Smooth muscle cell (in vitro differentiated cells): ENCODE measurements at regions not wholly inside any gene's neighbourhood (a gene's known extent, or its start where the extent isn't known, plus 50 kb on each side); places are given as distances from the start of the nearest gene placed in this dataset.

ENCODE experiments used
- DNase-seq: peaks from one replicate; lab custom pipeline; 2025; ENCODE audit not compliant: unreplicated experiment; lab: John Stamatoyannopoulos, UW
- H2AFZ ChIP-seq: fragments of 200-600 bp; sonication (generic); 2 replicates; pipeline ENCODE4 v1.6.0; 2016; ENCODE audit warnings: antibody characterized with exemption, low read depth, mild to moderate bottlenecking
- H3F3A ChIP-seq: fragments of 200-600 bp; sonication (generic); 2 replicates; pipeline ENCODE4 v1.6.0; 2017; ENCODE audit warnings: antibody characterized with exemption, low read depth
- H3K27ac ChIP-seq: fragments of 200-600 bp; sonication (generic); 2 replicates; pipeline ENCODE4 v1.5.1; 2016; ENCODE audit warnings: low read depth, mild to moderate bottlenecking
- H3K27me3 ChIP-seq: fragments of 200-600 bp; sonication (generic); 2 replicates; pipeline ENCODE4 v1.6.1; 2016; ENCODE audit warnings: low read depth, mild to moderate bottlenecking
- H3K36me3 ChIP-seq: fragments of 200-600 bp; sonication (generic); 2 replicates; pipeline ENCODE4 v1.5.1; 2016; ENCODE audit warnings: low read depth
- H3K4me1 ChIP-seq: fragments of 200-600 bp; sonication (generic); 2 replicates; pipeline ENCODE4 v1.5.1; 2016; ENCODE audit warnings: low read depth
- H3K4me2 ChIP-seq: fragments of 200-600 bp; sonication (generic); 2 replicates; pipeline ENCODE4 v1.6.0; 2016; ENCODE audit warnings: mild to moderate bottlenecking
- H3K4me3 ChIP-seq: fragments of 200-600 bp; sonication (generic); 2 replicates; pipeline ENCODE4 v1.5.1; 2016; ENCODE audit warnings: mild to moderate bottlenecking
- H3K79me2 ChIP-seq: fragments of 200-600 bp; sonication (generic); 2 replicates; pipeline ENCODE4 v1.6.0; 2016; ENCODE audit warnings: low read depth, mild to moderate bottlenecking
- H3K9ac ChIP-seq: fragments of 200-600 bp; sonication (generic); 2 replicates; pipeline ENCODE4 v1.6.0; 2016; ENCODE audit warnings: low read depth
- H3K9me3 ChIP-seq: fragments of 200-600 bp; sonication (generic); replicated peaks from 2 replicates; pipeline ENCODE4 v1.5.1; 2016; ENCODE audit warnings: low read depth
- H4K20me1 ChIP-seq: fragments of 200-600 bp; sonication (generic); 2 replicates; pipeline ENCODE4 v1.6.0; 2016; ENCODE audit warnings: low read depth
- WGBS: methylation state at CpG from one replicate; pipeline ENCODE4 v1.1.7; 2016; ENCODE audit warnings: low lambda C conversion rate; 5-methylcytosine and 5-hydroxymethylcytosine counted together
- TF ChIP-seq, protein P1 (sequence below): fragments of 200-600 bp; sonication (generic); IDR thresholded peaks from 2 replicates; pipeline ENCODE4 v1.5.1; 2017; ENCODE audit warnings: borderline replicate concordance, mild to moderate bottlenecking, antibody characterized with exemption; ENCODE audit not compliant: insufficient read depth, poor library complexity, severe bottlenecking

DNA sequence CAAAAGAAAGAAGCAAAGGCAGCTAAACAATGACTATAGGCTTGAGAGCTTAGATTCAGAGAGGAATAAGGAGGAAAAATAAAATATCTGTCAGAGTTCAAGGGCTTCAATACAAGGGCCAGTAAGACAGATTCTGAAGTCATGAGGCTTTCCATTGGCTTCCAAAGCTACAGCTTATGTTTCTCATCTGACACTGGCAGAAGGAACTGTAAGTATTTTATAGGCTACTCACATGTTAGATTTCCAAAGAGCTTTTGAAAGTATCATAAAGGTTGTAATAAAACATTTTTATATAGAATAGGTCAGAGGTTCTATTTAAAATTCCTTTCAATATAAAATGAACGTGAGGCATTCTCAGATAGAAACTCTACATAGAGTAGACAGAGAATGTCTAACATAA lies 746.6 kb upstream of the NXPH2 start:
- Histone ChIP-seq H3K27ac (no peak overlapping the region), H3K4me1 (peaks cover 15% of the 10 kb centered on the region), H3K4me3 (no peak overlapping the region), H3F3A (no peaks in the 10 kb centered on the region), H2AFZ (no peak overlapping the region), H3K9me3 (no peaks in the 10 kb centered on the region), H3K79me2 (no peaks in the 10 kb centered on the region), H3K9ac (no peak overlapping the region), H3K4me2 (no peak overlapping the region), H4K20me1 (no peaks in the 10 kb centered on the region), H3K27me3 (no peaks in the 10 kb centered on the region), H3K36me3 (no peaks in the 10 kb centered on the region)
- 96% methylated on average over 1 of the region's 1 CpG for WGBS
- DNase-seq: no peak
- TF ChIP-seq, protein P1, sequence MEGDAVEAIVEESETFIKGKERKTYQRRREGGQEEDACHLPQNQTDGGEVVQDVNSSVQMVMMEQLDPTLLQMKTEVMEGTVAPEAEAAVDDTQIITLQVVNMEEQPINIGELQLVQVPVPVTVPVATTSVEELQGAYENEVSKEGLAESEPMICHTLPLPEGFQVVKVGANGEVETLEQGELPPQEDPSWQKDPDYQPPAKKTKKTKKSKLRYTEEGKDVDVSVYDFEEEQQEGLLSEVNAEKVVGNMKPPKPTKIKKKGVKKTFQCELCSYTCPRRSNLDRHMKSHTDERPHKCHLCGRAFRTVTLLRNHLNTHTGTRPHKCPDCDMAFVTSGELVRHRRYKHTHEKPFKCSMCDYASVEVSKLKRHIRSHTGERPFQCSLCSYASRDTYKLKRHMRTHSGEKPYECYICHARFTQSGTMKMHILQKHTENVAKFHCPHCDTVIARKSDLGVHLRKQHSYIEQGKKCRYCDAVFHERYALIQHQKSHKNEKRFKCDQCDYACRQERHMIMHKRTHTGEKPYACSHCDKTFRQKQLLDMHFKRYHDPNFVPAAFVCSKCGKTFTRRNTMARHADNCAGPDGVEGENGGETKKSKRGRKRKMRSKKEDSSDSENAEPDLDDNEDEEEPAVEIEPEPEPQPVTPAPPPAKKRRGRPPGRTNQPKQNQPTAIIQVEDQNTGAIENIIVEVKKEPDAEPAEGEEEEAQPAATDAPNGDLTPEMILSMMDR: no peak

DNA sequence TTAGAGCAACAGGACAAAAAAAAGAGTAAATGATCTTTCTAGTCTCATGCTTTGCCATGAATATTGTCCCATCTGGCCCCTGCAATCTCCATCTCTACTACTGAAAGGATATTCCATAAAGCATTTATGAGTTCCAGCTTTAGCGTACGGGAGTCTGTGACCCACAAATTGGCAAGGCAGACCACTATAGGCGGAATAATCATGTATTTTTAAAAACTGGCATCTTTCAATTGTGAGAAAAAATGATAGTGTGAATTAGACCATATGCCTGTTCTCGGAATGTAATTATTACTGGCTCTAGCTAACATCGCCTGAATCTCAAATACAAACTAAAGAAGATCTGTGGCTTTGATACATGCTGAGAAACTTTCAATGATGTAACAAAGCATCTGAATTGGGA lies 738.1 kb upstream of the NXPH2 start:
- no peaks in the 10 kb centered on the region for H3K9me3 ChIP-seq
- WGBS: 96% methylated on average over 5 of the region's 5 CpGs
- H3K4me1 ChIP-seq: no peaks in the 10 kb centered on the region
- no peaks in the 10 kb centered on the region for H4K20me1 ChIP-seq
- TF ChIP-seq, protein P1: no peak
- no peaks in the 10 kb centered on the region for H3K27me3 ChIP-seq
- no peaks in the 10 kb centered on the region for H3K79me2 ChIP-seq
- H2AFZ ChIP-seq: no peak overlapping the region
- no peaks in the 10 kb centered on the region for H3F3A ChIP-seq
- no peak for DNase-seq
- no peak overlapping the region for H3K9ac ChIP-seq
- H3K36me3 ChIP-seq: no peaks in the 10 kb centered on the region
- no peak overlapping the region for H3K4me2 ChIP-seq
- H3K4me3 ChIP-seq: no peak overlapping the region
- H3K27ac ChIP-seq: no peak overlapping the region

DNA sequence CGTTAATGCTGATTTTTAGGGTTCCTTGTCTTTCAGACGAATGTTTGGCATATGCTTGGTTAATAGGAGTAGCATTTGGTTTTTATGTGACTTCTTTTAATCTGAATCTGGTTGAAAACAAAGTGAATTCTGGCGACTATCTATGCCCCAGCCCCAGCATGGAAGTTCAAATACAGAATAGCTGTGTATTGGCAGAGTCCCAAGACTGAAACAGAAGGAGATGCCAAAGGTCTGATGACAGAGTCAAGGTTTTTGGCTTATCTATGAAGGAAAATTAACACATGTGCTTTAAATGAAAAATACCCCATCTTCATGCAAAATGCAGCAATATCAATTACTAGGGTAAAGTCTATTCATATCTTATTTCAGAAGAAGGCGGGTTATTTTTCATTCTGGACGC lies 734.8 kb upstream of the NXPH2 start:
- Histone ChIP-seq H3K27me3 (no peaks in the 10 kb centered on the region), H3K27ac (no peak overlapping the region), H3K4me2 (no peak overlapping the region), H2AFZ (no peak overlapping the region), H3F3A (no peaks in the 10 kb centered on the region), H3K79me2 (no peaks in the 10 kb centered on the region), H3K9ac (no peak overlapping the region), H3K36me3 (no peaks in the 10 kb centered on the region), H3K9me3 (no peaks in the 10 kb centered on the region), H4K20me1 (no peaks in the 10 kb centered on the region), H3K4me3 (no peak overlapping the region), H3K4me1 (no peaks in the 10 kb centered on the region)
- DNase-seq: no peak
- 90% methylated on average over 5 of the region's 5 CpGs for WGBS
- TF ChIP-seq, protein P1: no peak

DNA sequence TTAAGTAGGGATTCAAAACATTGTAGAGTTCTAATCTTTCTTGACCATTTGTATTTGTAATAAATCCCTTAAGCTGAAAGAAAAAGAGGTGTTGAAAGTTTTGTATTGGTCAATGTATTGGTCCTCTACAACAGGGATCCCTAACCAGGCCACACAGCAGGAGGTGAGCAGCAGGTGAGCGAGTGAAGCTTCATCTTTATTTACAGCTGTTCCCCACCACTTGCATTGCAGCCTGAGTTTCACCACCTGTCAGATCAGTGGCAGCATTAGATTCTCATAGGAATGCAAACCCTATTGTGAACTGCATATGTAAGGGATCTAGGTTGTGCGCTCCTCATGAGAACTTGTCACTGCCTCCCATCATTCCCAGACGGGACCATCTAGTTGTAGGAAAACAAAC lies 715.7 kb upstream of the NXPH2 start:
- Histone ChIP-seq H3K9ac (no peak overlapping the region), H3K9me3 (peaks cover 8% of the 10 kb centered on the region), H3K36me3 (no peaks in the 10 kb centered on the region), H3K4me3 (no peak overlapping the region), H2AFZ (no peak overlapping the region), H3K27me3 (no peaks in the 10 kb centered on the region), H3K27ac (no peak overlapping the region), H3K4me2 (no peak overlapping the region), H4K20me1 (no peaks in the 10 kb centered on the region), H3F3A (no peaks in the 10 kb centered on the region), H3K4me1 (no peaks in the 10 kb centered on the region), H3K79me2 (no peaks in the 10 kb centered on the region)
- no peak for DNase-seq
- TF ChIP-seq, protein P1: no peak
- 91% methylated on average over 3 of the region's 3 CpGs for WGBS
